ENCODE measurements at regions not wholly inside any gene's neighbourhood (a gene's known extent, or its start where the extent isn't known, plus 50 kb on each side); places are given as distances from the start of the nearest gene placed in this dataset.

DNA sequence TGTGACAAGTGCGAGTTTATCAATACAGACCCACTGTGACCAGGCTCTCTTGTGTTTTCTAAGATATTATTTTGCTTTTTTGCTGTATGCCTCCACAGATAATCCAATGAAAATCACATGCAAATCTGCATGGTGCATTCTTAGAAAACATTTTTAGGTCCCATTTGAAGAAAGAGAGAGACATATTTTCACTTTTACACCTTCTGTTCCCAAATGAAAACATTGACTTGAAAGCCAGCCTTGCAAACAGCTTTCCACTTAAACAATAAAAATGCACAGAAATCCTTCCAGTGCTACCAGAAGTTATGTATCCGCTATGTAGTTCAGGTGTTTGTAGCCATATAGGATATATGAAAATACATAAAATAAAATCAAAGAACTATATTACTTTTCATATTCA, 618.0 kb downstream of the CDH26 start:
- DNase-seq: no peak
- no peak for ATAC-seq (ENCODE audit: insufficient read depth, low FRiP score)
- no peak overlapping the region for H3K9ac ChIP-seq (ENCODE audit: insufficient read depth in 1 of 2, low read length in 2 of 2)
- no peak overlapping the region for H3K4me3 ChIP-seq
- WGBS, 2 donors: 81 to 88% methylated on average over 2 of the region's 2 CpGs
- no peak overlapping the region for H3K27ac ChIP-seq (ENCODE audit: low read depth in 1 of 2, low read length in 1 of 2)
- peaks cover 0 to 22% (median 0%) of the 10 kb centered on the region in 5 donors for H3K4me1 ChIP-seq (ENCODE audit: control insufficient read depth in 5 of 5, insufficient read depth in 5 of 5, low read length in 5 of 5)
- H3K27me3 ChIP-seq (ENCODE audit: control insufficient read depth in 3 of 3, insufficient read depth in 3 of 3, low read length in 2 of 3): no peaks in the 10 kb centered on the region
- TF ChIP-seq, protein P1, sequence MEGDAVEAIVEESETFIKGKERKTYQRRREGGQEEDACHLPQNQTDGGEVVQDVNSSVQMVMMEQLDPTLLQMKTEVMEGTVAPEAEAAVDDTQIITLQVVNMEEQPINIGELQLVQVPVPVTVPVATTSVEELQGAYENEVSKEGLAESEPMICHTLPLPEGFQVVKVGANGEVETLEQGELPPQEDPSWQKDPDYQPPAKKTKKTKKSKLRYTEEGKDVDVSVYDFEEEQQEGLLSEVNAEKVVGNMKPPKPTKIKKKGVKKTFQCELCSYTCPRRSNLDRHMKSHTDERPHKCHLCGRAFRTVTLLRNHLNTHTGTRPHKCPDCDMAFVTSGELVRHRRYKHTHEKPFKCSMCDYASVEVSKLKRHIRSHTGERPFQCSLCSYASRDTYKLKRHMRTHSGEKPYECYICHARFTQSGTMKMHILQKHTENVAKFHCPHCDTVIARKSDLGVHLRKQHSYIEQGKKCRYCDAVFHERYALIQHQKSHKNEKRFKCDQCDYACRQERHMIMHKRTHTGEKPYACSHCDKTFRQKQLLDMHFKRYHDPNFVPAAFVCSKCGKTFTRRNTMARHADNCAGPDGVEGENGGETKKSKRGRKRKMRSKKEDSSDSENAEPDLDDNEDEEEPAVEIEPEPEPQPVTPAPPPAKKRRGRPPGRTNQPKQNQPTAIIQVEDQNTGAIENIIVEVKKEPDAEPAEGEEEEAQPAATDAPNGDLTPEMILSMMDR (IDR thresholded peaks at IDR 0.05; ENCODE audit: control extremely low read depth, extremely low read depth): no peak
- no peaks in the 10 kb centered on the region for H3K9me3 ChIP-seq (ENCODE audit: control insufficient read depth in 4 of 4, insufficient read depth in 3 of 4, low read length in 3 of 4)
- H3K36me3 ChIP-seq (ENCODE audit: control insufficient read depth in 4 of 4, insufficient read depth in 4 of 4, low read length in 4 of 4): no peaks in the 10 kb centered on the region

- no peaks in the 10 kb centered on the region for H3K36me3 ChIP-seq (ENCODE audit: control insufficient read depth in 4 of 4, insufficient read depth in 4 of 4, low read length in 4 of 4)
- TF ChIP-seq, protein P1 (IDR thresholded peaks at IDR 0.05; ENCODE audit: control extremely low read depth, extremely low read depth): no peak
- no peaks in the 10 kb centered on the region for H3K4me1 ChIP-seq (ENCODE audit: control insufficient read depth in 5 of 5, insufficient read depth in 5 of 5, low read length in 5 of 5)
- WGBS, 2 donors: 78 to 85% methylated on average over 4 of the region's 4 CpGs
- no peak overlapping the region for H3K27ac ChIP-seq (ENCODE audit: low read depth in 1 of 2, low read length in 1 of 2)
- no peaks in the 10 kb centered on the region for H3K9me3 ChIP-seq (ENCODE audit: control insufficient read depth in 4 of 4, insufficient read depth in 3 of 4, low read length in 3 of 4)
- no peak overlapping the region for H3K4me3 ChIP-seq
- DNase-seq (no peak), ATAC-seq (ENCODE audit: insufficient read depth, low FRiP score) (no peak)
- H3K9ac ChIP-seq (ENCODE audit: insufficient read depth in 1 of 2, low read length in 2 of 2): no peak overlapping the region
- H3K27me3 ChIP-seq (ENCODE audit: control insufficient read depth in 3 of 3, insufficient read depth in 3 of 3, low read length in 2 of 3): peaks cover 0 to 9% (median 0%) of the 10 kb centered on the region in 3 donors
These were observed 621.8 kb downstream of the CDH26 start for GRCh38 chr20:60579941-60580515.

DNA sequence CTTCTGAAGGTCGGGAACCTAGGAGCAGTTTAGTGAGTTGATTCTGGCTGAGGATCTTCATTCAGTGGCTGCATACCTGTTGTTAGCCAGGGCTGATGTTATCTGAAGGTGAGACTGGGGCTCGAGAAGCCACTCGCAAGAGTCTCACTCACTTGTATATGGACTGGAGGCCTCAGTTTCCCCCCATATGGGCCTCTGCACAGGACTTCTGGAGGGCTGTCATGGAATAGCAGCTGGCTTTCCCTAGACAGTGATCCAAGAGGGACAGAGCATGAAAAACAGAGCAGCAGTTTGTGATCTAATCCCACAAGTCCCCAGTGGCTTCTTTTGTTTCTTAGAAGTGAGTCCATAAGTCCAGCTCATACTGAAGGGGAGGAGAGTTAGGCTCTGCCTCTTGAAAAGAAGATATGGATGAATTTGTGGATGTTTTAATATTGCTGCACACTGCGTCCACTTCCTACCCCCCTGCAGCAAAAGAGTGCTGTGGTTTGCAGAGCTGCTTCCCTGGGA, 623.4 kb downstream of the CDH26 start:
- Histone ChIP-seq H3K4me1 (ENCODE audit: control insufficient read depth in 5 of 5, insufficient read depth in 5 of 5, low read length in 5 of 5) (peaks cover 0 to 5% (median 0%) of the 10 kb centered on the region in 5 donors), H3K27ac (ENCODE audit: low read depth in 1 of 2, low read length in 1 of 2) (no peak overlapping the region), H3K9me3 (ENCODE audit: control insufficient read depth in 4 of 4, insufficient read depth in 3 of 4, low read length in 3 of 4) (no peaks in the 10 kb centered on the region), H3K9ac (ENCODE audit: insufficient read depth in 1 of 2, low read length in 2 of 2) (no peak overlapping the region), H3K36me3 (ENCODE audit: control insufficient read depth in 4 of 4, insufficient read depth in 4 of 4, low read length in 4 of 4) (no peaks in the 10 kb centered on the region), H3K4me3 (no peak overlapping the region), H3K27me3 (ENCODE audit: control insufficient read depth in 3 of 3, insufficient read depth in 3 of 3, low read length in 2 of 3) (peaks cover 0 to 9% (median 0%) of the 10 kb centered on the region in 3 donors)
- no peak for ATAC-seq (ENCODE audit: insufficient read depth, low FRiP score)
- DNase-seq: no peak
- 80 to 87% methylated on average over 4 of the region's 4 CpGs for WGBS, 2 donors
- TF ChIP-seq, protein P1 (IDR thresholded peaks at IDR 0.05; ENCODE audit: control extremely low read depth, extremely low read depth): no peak

DNA sequence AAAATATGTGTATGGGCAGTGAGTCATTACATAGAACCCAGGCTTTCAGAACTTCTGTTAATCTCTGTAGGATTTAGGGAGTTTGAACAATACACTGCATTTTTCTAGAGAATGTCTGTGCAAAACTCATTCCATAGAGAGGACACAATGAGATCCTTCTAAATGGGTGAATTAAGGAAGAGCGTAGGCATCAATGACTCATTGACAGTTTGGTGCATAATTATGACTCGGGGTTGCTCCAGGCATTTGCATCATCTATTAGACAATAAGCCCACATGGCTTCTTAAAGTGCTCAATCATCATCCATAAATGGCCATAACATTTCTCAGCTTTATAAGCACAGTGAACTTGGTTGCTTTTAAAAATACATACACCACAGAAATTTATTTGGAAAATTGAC, 625.5 kb downstream of the CDH26 start:
- Histone ChIP-seq H3K9me3 (ENCODE audit: control insufficient read depth in 4 of 4, insufficient read depth in 3 of 4, low read length in 3 of 4) (no peaks in the 10 kb centered on the region), H3K27ac (ENCODE audit: low read depth in 1 of 2, low read length in 1 of 2) (no peak overlapping the region), H3K36me3 (ENCODE audit: control insufficient read depth in 4 of 4, insufficient read depth in 4 of 4, low read length in 4 of 4) (no peaks in the 10 kb centered on the region), H3K4me1 (ENCODE audit: control insufficient read depth in 5 of 5, insufficient read depth in 5 of 5, low read length in 5 of 5) (peaks cover 0 to 13% (median 0%) of the 10 kb centered on the region in 5 donors), H3K4me3 (no peak overlapping the region), H3K27me3 (ENCODE audit: control insufficient read depth in 3 of 3, insufficient read depth in 3 of 3, low read length in 2 of 3) (peaks cover 0 to 9% (median 0%) of the 10 kb centered on the region in 3 donors), H3K9ac (ENCODE audit: insufficient read depth in 1 of 2, low read length in 2 of 2) (no peak overlapping the region)
- WGBS, 2 donors: 88 to 91% methylated on average over 2 of the region's 2 CpGs
- TF ChIP-seq, protein P1 (IDR thresholded peaks at IDR 0.05; ENCODE audit: control extremely low read depth, extremely low read depth): no peak
- ATAC-seq (ENCODE audit: insufficient read depth, low FRiP score): no peak
- no peak for DNase-seq

Measured in lung (tissue), 11 donors.